Mesothelial cell of epicardium (in vitro differentiated cells): ENCODE measurements at regions not wholly inside any gene's neighbourhood (a gene's known extent, or its start where the extent isn't known, plus 50 kb on each side); places are given as distances from the start of the nearest gene placed in this dataset.

Experiments
- DNase-seq, 2 experiments: peaks; one replicate each; pipeline ENCODE4 v3.0.0; 2021; ENCODE audit warnings: low spot score in 2 of 2; ENCODE audit not compliant: unreplicated experiment in 2 of 2
- H3K27ac Mint-ChIP-seq: 2 replicates; pipeline ENCODE4 v1.8.0; 2021; ENCODE audit warnings: mixed read lengths
- H3K27me3 Mint-ChIP-seq: 2 replicates; pipeline ENCODE4 v1.8.0; 2021; ENCODE audit warnings: low read depth, mixed read lengths
- H3K36me3 Mint-ChIP-seq: 2 replicates; pipeline ENCODE4 v1.8.0; 2021; ENCODE audit warnings: mixed read lengths
- H3K4me1 Mint-ChIP-seq: 2 replicates; pipeline ENCODE4 v1.8.0; 2021; ENCODE audit warnings: mixed read lengths
- H3K4me3 Mint-ChIP-seq: 2 replicates; pipeline ENCODE4 v1.8.0; 2021; ENCODE audit warnings: mild to moderate bottlenecking, moderate library complexity, mixed read lengths
- H3K9me3 Mint-ChIP-seq: 2 replicates; pipeline ENCODE4 v1.8.0; 2021; ENCODE audit warnings: mixed read lengths
- CTCF ChIP-seq: fragments of 200-600 bp; sonication (generic); IDR thresholded peaks from one replicate; pipeline ENCODE4 v1.5.0; 2021; ENCODE audit warnings: antibody characterized with exemption; ENCODE audit not compliant: unreplicated experiment

GRCh38 chr2:11074246-11074820 is 80.9 kb upstream of the SLC66A3 start:
- no peak for DNase-seq
- Mint-ChIP-seq H3K4me3 (no peak overlapping the region), H3K27me3 (peaks cover 14% of the 10 kb centered on the region), H3K4me1 (peaks cover 8% of the 10 kb centered on the region), H3K36me3 (no peaks in the 10 kb centered on the region), H3K9me3 (peaks cover 9% of the 10 kb centered on the region), H3K27ac (no peak overlapping the region)
- no peak for TF ChIP-seq CTCF

- peaks cover 12% of the 10 kb centered on the region for H3K27me3 Mint-ChIP-seq
- H3K4me3 Mint-ChIP-seq: no peak overlapping the region
- peaks cover 8% of the 10 kb centered on the region for H3K4me1 Mint-ChIP-seq
- no peak for TF ChIP-seq CTCF
- no peak overlapping the region for H3K27ac Mint-ChIP-seq
- no peak for DNase-seq
- no peaks in the 10 kb centered on the region for H3K36me3 Mint-ChIP-seq
- peaks cover 9% of the 10 kb centered on the region for H3K9me3 Mint-ChIP-seq
These were observed 80.0 kb upstream of the SLC66A3 start for GRCh38 chr2:11075221-11075620.

- no peak for TF ChIP-seq CTCF
- Mint-ChIP-seq H3K4me1 (peaks cover 8% of the 10 kb centered on the region), H3K4me3 (no peak overlapping the region), H3K27ac (no peak overlapping the region), H3K36me3 (no peaks in the 10 kb centered on the region), H3K27me3 (peaks cover 10% of the 10 kb centered on the region), H3K9me3 (peaks cover 5% of the 10 kb centered on the region)
- no peak for DNase-seq
These were observed 77.9 kb upstream of the SLC66A3 start for GRCh38 chr2:11077411-11077810.

- TF ChIP-seq CTCF: no peak
- Mint-ChIP-seq H3K4me1 (no peaks in the 10 kb centered on the region), H3K36me3 (no peaks in the 10 kb centered on the region), H3K27ac (no peak overlapping the region), H3K9me3 (peaks cover 9% of the 10 kb centered on the region), H3K27me3 (peaks cover 2% of the 10 kb centered on the region), H3K4me3 (no peak overlapping the region)
- no peak for DNase-seq
These were observed 76.0 kb upstream of the SLC66A3 start for GRCh38 chr2:11079136-11079824.

GRCh38 chr2:11080253-11081115 is 74.8 kb upstream of the SLC66A3 start:
- peaks cover 9% of the 10 kb centered on the region for H3K9me3 Mint-ChIP-seq
- H3K36me3 Mint-ChIP-seq: no peaks in the 10 kb centered on the region
- peaks cover 11% of the 10 kb centered on the region for H3K27me3 Mint-ChIP-seq
- TF ChIP-seq CTCF: no peak
- DNase-seq: no peak
- H3K27ac Mint-ChIP-seq: no peak overlapping the region
- H3K4me1 Mint-ChIP-seq: no peaks in the 10 kb centered on the region
- no peak overlapping the region for H3K4me3 Mint-ChIP-seq
